Umbilical cord (tissue), 1 donor: ENCODE measurements at regions not wholly inside any gene's neighbourhood (a gene's known extent, or its start where the extent isn't known, plus 50 kb on each side); places are given as distances from the start of the nearest gene placed in this dataset.
A peak's percentile ranks its signal among the peaks of the same experiment; 100 is the strongest.
"Not testable (repeated sequence)": the region's sequence is repeated elsewhere in the genome, so short reads cannot be mapped to it uniquely, and the experiment has no call there.

Experiments used
- DNase-seq: peaks from one replicate; pipeline ENCODE4 v3.0.0-alpha.2; 2015; ENCODE audit warnings: low spot score

- DNase-seq: no peak
Observed at GRCh38 chr9:106106396-106106795, 412.1 kb downstream of the TMEM38B start.

- DNase-seq: no peak
Observed at GRCh38 chr9:106107716-106108115, 413.4 kb downstream of the TMEM38B start.

GRCh38 chr9:106109706-106110105 lies 415.4 kb downstream of the TMEM38B start:
- not testable (repeated sequence) for DNase-seq

GRCh38 chr9:106110483-106110882 lies 416.1 kb downstream of the TMEM38B start:
- DNase-seq: no peak

- peak; percentile 5 for DNase-seq
Observed at GRCh38 chr9:106111039-106111730, 416.8 kb downstream of the TMEM38B start.

GRCh38 chr9:106112935-106113334 lies 418.6 kb downstream of the TMEM38B start:
- DNase-seq: no peak

GRCh38 chr9:106119176-106119575 lies 424.8 kb downstream of the TMEM38B start:
- peak; percentile 13 for DNase-seq

- DNase-seq: no peak
Observed at GRCh38 chr9:106120071-106120470, 425.7 kb downstream of the TMEM38B start.

- no peak for DNase-seq
Observed at GRCh38 chr9:106127776-106128175, 433.4 kb downstream of the TMEM38B start.

GRCh38 chr9:106130374-106130773 lies 436.0 kb downstream of the TMEM38B start:
- DNase-seq: peak; percentile 1

- no peak for DNase-seq
Observed at GRCh38 chr9:106143781-106144180, 449.4 kb downstream of the TMEM38B start.

- no peak for DNase-seq
Observed at GRCh38 chr9:106146066-106146840, 451.9 kb downstream of the TMEM38B start.

GRCh38 chr9:106146886-106147285 lies 452.5 kb downstream of the TMEM38B start:
- DNase-seq: no peak

- DNase-seq: no peak
Observed at GRCh38 chr9:106149956-106150355, 455.6 kb downstream of the TMEM38B start.

GRCh38 chr9:106156465-106156864 lies 462.1 kb downstream of the TMEM38B start:
- peak; percentile 11 for DNase-seq

- DNase-seq: no peak
Observed at GRCh38 chr9:106172265-106172664, 477.9 kb downstream of the TMEM38B start.

- no peak for DNase-seq
Observed at GRCh38 chr9:106174346-106174745, 480.0 kb downstream of the TMEM38B start.

GRCh38 chr9:106177216-106177615 lies 482.9 kb downstream of the TMEM38B start:
- DNase-seq: no peak

GRCh38 chr9:106179191-106179590 lies 484.9 kb downstream of the TMEM38B start:
- no peak for DNase-seq

GRCh38 chr9:106203815-106204516 lies 509.6 kb downstream of the TMEM38B start:
- DNase-seq: not testable (repeated sequence)

- no peak for DNase-seq
Observed at GRCh38 chr9:106207298-106207697, 513.0 kb downstream of the TMEM38B start.

- DNase-seq: no peak
Observed at GRCh38 chr9:106218427-106218826, 524.1 kb downstream of the TMEM38B start.
